ENCODE measurements at regions not wholly inside any gene's neighbourhood (a gene's known extent, or its start where the extent isn't known, plus 50 kb on each side); places are given as distances from the start of the nearest gene placed in this dataset.

GRCh38 chr16:85453703-85454102 is 159.4 kb upstream of the GSE1 start:
- no peak overlapping the region for H3K4me3 ChIP-seq
- TF ChIP-seq EZH2 (IDR thresholded peaks at IDR 0.05; ENCODE audit: borderline replicate concordance), result no peak
- TF ChIP-seq, protein P1, sequence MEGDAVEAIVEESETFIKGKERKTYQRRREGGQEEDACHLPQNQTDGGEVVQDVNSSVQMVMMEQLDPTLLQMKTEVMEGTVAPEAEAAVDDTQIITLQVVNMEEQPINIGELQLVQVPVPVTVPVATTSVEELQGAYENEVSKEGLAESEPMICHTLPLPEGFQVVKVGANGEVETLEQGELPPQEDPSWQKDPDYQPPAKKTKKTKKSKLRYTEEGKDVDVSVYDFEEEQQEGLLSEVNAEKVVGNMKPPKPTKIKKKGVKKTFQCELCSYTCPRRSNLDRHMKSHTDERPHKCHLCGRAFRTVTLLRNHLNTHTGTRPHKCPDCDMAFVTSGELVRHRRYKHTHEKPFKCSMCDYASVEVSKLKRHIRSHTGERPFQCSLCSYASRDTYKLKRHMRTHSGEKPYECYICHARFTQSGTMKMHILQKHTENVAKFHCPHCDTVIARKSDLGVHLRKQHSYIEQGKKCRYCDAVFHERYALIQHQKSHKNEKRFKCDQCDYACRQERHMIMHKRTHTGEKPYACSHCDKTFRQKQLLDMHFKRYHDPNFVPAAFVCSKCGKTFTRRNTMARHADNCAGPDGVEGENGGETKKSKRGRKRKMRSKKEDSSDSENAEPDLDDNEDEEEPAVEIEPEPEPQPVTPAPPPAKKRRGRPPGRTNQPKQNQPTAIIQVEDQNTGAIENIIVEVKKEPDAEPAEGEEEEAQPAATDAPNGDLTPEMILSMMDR (IDR thresholded peaks at IDR 0.05; ENCODE audit: poor library complexity), result no peak
- TF ChIP-seq EZH2phosphoT487 (IDR thresholded peaks at IDR 0.05; ENCODE audit: low read depth, severe bottlenecking, unreplicated experiment), result no peak
- H3K4me1 ChIP-seq (ENCODE audit: insufficient read depth), result peaks cover 24% of the 10 kb centered on the region
- H2AFZ ChIP-seq, result no peak overlapping the region
- H3K36me3 ChIP-seq (replicated peaks; ENCODE audit: insufficient read depth, low read depth), result no peaks in the 10 kb centered on the region
- DNase-seq (ENCODE audit: low spot score), result no peak
- no peaks in the 10 kb centered on the region for H3K27me3 ChIP-seq
- no peaks in the 10 kb centered on the region for H3K9me2 ChIP-seq (replicated peaks; ENCODE audit: insufficient read depth)
- H3K79me2 ChIP-seq, result no peaks in the 10 kb centered on the region
- no peak overlapping the region for H3K4me2 ChIP-seq
- no peaks in the 10 kb centered on the region for H4K20me1 ChIP-seq (ENCODE audit: insufficient read depth, poor library complexity, severe bottlenecking)
- 88% methylated on average over 9 of the region's 10 CpGs for WGBS (ENCODE audit: low lambda C conversion rate, missing lambda C conversion rate)
- no peak overlapping the region for H3K27ac ChIP-seq
- H3K9me3 ChIP-seq (ENCODE audit: low read depth), result no peaks in the 10 kb centered on the region

DNA sequence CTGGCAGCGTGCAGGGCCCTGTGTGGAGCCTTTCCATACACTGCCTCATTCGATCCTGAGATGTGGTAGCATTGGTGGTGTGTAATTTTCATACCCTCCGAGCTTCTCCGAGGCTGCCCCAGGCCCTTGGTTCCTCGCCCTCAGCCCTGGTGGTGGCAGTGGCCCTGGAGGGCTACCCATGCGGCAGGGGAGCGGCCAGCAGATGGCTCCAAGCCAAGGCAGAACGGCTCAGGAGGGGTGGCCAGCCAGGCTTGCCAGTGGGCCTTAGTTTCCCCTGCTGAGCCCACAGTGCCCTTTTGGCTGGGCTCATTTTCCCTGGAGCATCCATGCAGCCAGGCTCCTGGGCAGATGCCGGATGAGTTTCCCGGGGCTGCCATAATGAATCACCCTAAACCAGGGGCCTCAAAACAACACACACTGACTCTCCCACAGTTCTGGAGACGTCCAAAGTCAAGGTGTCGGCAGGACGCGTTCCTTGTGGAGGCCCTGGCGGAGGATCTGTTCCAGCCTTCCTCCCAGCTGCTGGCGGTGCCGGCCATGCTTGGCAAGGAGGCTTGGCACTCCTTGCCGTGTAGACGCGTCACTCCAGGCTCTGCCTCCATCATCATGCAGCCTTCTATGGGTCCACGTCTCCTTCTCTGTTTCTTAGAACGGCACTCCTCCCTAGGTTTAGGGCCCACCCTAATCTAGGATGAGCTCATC is 158.8 kb upstream of the GSE1 start:
- H3K4me1 ChIP-seq (ENCODE audit: insufficient read depth), result peaks cover 23% of the 10 kb centered on the region
- H3K9me3 ChIP-seq (ENCODE audit: low read depth), result no peaks in the 10 kb centered on the region
- TF ChIP-seq, protein P1 (IDR thresholded peaks at IDR 0.05; ENCODE audit: poor library complexity), result no peak
- no peak for TF ChIP-seq EZH2phosphoT487 (IDR thresholded peaks at IDR 0.05; ENCODE audit: low read depth, severe bottlenecking, unreplicated experiment)
- no peak for TF ChIP-seq EZH2 (IDR thresholded peaks at IDR 0.05; ENCODE audit: borderline replicate concordance)
- H3K4me2 ChIP-seq, result no peak overlapping the region
- DNase-seq (ENCODE audit: low spot score), result no peak
- H3K4me3 ChIP-seq, result no peak overlapping the region
- H3K79me2 ChIP-seq, result no peaks in the 10 kb centered on the region
- no peaks in the 10 kb centered on the region for H4K20me1 ChIP-seq (ENCODE audit: insufficient read depth, poor library complexity, severe bottlenecking)
- H2AFZ ChIP-seq, result no peak overlapping the region
- H3K36me3 ChIP-seq (replicated peaks; ENCODE audit: insufficient read depth, low read depth), result no peaks in the 10 kb centered on the region
- H3K27me3 ChIP-seq, result no peaks in the 10 kb centered on the region
- no peaks in the 10 kb centered on the region for H3K9me2 ChIP-seq (replicated peaks; ENCODE audit: insufficient read depth)
- H3K27ac ChIP-seq, result no peak overlapping the region
- WGBS (ENCODE audit: low lambda C conversion rate, missing lambda C conversion rate), result 88% methylated on average over 22 of the region's 22 CpGs

- Histone ChIP-seq H3K4me1 (ENCODE audit: insufficient read depth) (peaks cover 31% of the 10 kb centered on the region), H3K9me3 (ENCODE audit: low read depth) (no peaks in the 10 kb centered on the region), H3K27me3 (no peaks in the 10 kb centered on the region), H3K4me3 (no peak overlapping the region), H3K27ac (no peak overlapping the region), H3K36me3 (replicated peaks; ENCODE audit: insufficient read depth, low read depth) (no peaks in the 10 kb centered on the region), H3K9me2 (replicated peaks; ENCODE audit: insufficient read depth) (no peaks in the 10 kb centered on the region), H3K79me2 (no peaks in the 10 kb centered on the region), H4K20me1 (ENCODE audit: insufficient read depth, poor library complexity, severe bottlenecking) (no peaks in the 10 kb centered on the region), H3K4me2 (no peak overlapping the region), H2AFZ (no peak overlapping the region)
- 91% methylated on average over 12 of the region's 12 CpGs for WGBS (ENCODE audit: low lambda C conversion rate, missing lambda C conversion rate)
- DNase-seq (ENCODE audit: low spot score), result no peak
- TF ChIP-seq EZH2 (IDR thresholded peaks at IDR 0.05; ENCODE audit: borderline replicate concordance) (no peak), EZH2phosphoT487 (IDR thresholded peaks at IDR 0.05; ENCODE audit: low read depth, severe bottlenecking, unreplicated experiment) (no peak)
- TF ChIP-seq, protein P1 (IDR thresholded peaks at IDR 0.05; ENCODE audit: poor library complexity), result no peak
These were observed 157.6 kb upstream of the GSE1 start for GRCh38 chr16:85455534-85455933.

Data from hepatocyte (in vitro differentiated cells).